Nephron (organoid): ENCODE measurements at regions not wholly inside any gene's neighbourhood (a gene's known extent, or its start where the extent isn't known, plus 50 kb on each side); places are given as distances from the start of the nearest gene placed in this dataset.

Experiments
- H3K27ac Mint-ChIP-seq, 3 experiments: 2 replicates each; pipeline ENCODE4 v1.8.0; 2020; ENCODE audit warnings: mixed read lengths in 3 of 3, mild to moderate bottlenecking in 2 of 3, moderate library complexity in 1 of 3
- H3K27me3 Mint-ChIP-seq: 2 replicates; pipeline ENCODE4 v1.8.0; 2021; ENCODE audit warnings: low read depth, mild to moderate bottlenecking, moderate library complexity, mixed read lengths
- H3K36me3 Mint-ChIP-seq: 2 replicates; pipeline ENCODE4 v1.8.0; 2020; ENCODE audit warnings: low read depth, mixed read lengths
- H3K4me1 Mint-ChIP-seq: 2 replicates; pipeline ENCODE4 v1.8.0; 2020; ENCODE audit warnings: mixed read lengths
- H3K4me3 Mint-ChIP-seq, 3 experiments: 2 replicates each; pipeline ENCODE4 v1.8.0; 2020; ENCODE audit warnings: mild to moderate bottlenecking in 3 of 3, mixed read lengths in 3 of 3, moderate library complexity in 2 of 3
- H3K9me3 Mint-ChIP-seq: 2 replicates; pipeline ENCODE4 v1.8.0; 2020; ENCODE audit warnings: mixed read lengths
- CTCF ChIP-seq, 3 experiments: fragments of 200-600 bp; sonication (generic); IDR thresholded peaks; one replicate each; pipeline ENCODE4 v1.5.0; 2021; ENCODE audit warnings: antibody characterized with exemption in 3 of 3; ENCODE audit not compliant: unreplicated experiment in 3 of 3

GRCh38 chr20:40634891-40635290, 54.1 kb downstream of the MAFB start:
- Mint-ChIP-seq H3K4me3 (no peak overlapping the region), H3K27ac (no peak overlapping the region), H3K27me3 (peaks cover 10% of the 10 kb centered on the region), H3K4me1 (no peaks in the 10 kb centered on the region), H3K36me3 (no peaks in the 10 kb centered on the region), H3K9me3 (no peaks in the 10 kb centered on the region)
- TF ChIP-seq CTCF (IDR thresholded peaks at IDR 0.05; ENCODE audit: unreplicated experiment in 3 of 3): no peak

GRCh38 chr20:40633123-40633850, 55.7 kb downstream of the MAFB start:
- no peak overlapping the region for H3K27ac Mint-ChIP-seq
- H3K4me3 Mint-ChIP-seq: no peak overlapping the region
- H3K4me1 Mint-ChIP-seq: no peaks in the 10 kb centered on the region
- H3K27me3 Mint-ChIP-seq: peaks cover 3% of the 10 kb centered on the region
- no peaks in the 10 kb centered on the region for H3K36me3 Mint-ChIP-seq
- no peak for TF ChIP-seq CTCF (IDR thresholded peaks at IDR 0.05; ENCODE audit: unreplicated experiment in 3 of 3)
- no peaks in the 10 kb centered on the region for H3K9me3 Mint-ChIP-seq

- no peak overlapping the region for H3K27ac Mint-ChIP-seq
These were observed 56.6 kb downstream of the MAFB start for GRCh38 chr20:40632346-40632976.

GRCh38 chr20:40631119-40631631, 57.9 kb downstream of the MAFB start:
- no peak for TF ChIP-seq CTCF (IDR thresholded peaks at IDR 0.05; ENCODE audit: unreplicated experiment in 3 of 3)
- no peak overlapping the region for H3K27ac Mint-ChIP-seq
- no peaks in the 10 kb centered on the region for H3K36me3 Mint-ChIP-seq
- no peak overlapping the region for H3K4me3 Mint-ChIP-seq
- no peaks in the 10 kb centered on the region for H3K4me1 Mint-ChIP-seq
- peaks cover 5% of the 10 kb centered on the region for H3K9me3 Mint-ChIP-seq
- peaks cover 8% of the 10 kb centered on the region for H3K27me3 Mint-ChIP-seq

More at GRCh38 chr20:40632346-40632976, 56.6 kb downstream of the MAFB start:
- H3K27me3 Mint-ChIP-seq: peaks cover 3% of the 10 kb centered on the region
- no peak overlapping the region for H3K4me3 Mint-ChIP-seq
- no peaks in the 10 kb centered on the region for H3K9me3 Mint-ChIP-seq
- no peaks in the 10 kb centered on the region for H3K4me1 Mint-ChIP-seq
- no peaks in the 10 kb centered on the region for H3K36me3 Mint-ChIP-seq
- no peak for TF ChIP-seq CTCF (IDR thresholded peaks at IDR 0.05; ENCODE audit: unreplicated experiment in 3 of 3)

- no peak overlapping the region for H3K27ac Mint-ChIP-seq
- TF ChIP-seq CTCF (IDR thresholded peaks at IDR 0.05; ENCODE audit: unreplicated experiment in 3 of 3): no peak
- no peaks in the 10 kb centered on the region for H3K36me3 Mint-ChIP-seq
- peaks cover 10% of the 10 kb centered on the region for H3K9me3 Mint-ChIP-seq
- H3K27me3 Mint-ChIP-seq: peaks cover 8% of the 10 kb centered on the region
- no peak overlapping the region for H3K4me3 Mint-ChIP-seq
- no peaks in the 10 kb centered on the region for H3K4me1 Mint-ChIP-seq
These were observed 58.3 kb downstream of the MAFB start for GRCh38 chr20:40630713-40631112.
